IMR-90 (cell line): ENCODE measurements at regions not wholly inside any gene's neighbourhood (a gene's known extent, or its start where the extent isn't known, plus 50 kb on each side); places are given as distances from the start of the nearest gene placed in this dataset.

ENCODE experiments used
- ATAC-seq: fragments of 200-7000 bp; cut with Tn5 transposase; 2 replicates; pipeline ENCODE4 v1.9.1; 2020; ENCODE audit warnings: low read depth, mild to moderate bottlenecking, moderate library complexity
- BruUV-seq: library from RNA; stranded (reverse); fragments of 400-500 nt; replicated peaks from 2 replicates; lab custom pipeline; 2021; lab: Mats Ljungman, UMichigan
- CTCF ChIA-PET: fragments of 300-600 bp; formaldehyde crosslinking; extraction: SDS; loops from one replicate; lab custom pipeline; 2021; ENCODE audit warnings: antibody characterized with exemption; lab: Yijun Ruan, JAX
- POLR2A ChIA-PET: fragments of 300-600 bp; sonication (Branson Sonifier 250); formaldehyde crosslinking; loops from one replicate; lab custom pipeline; 2022; ENCODE audit warnings: antibody characterized with exemption; ENCODE audit not compliant: unreplicated experiment; lab: Charles Lee
- DNase-seq: peaks from one replicate; pipeline ENCODE4 v3.0.0; 2013
- H2AFZ ChIP-seq: replicated peaks from 2 replicates; pipeline ENCODE3; 2013; ENCODE audit warnings: low read length, mild to moderate bottlenecking; ENCODE audit not compliant: poor library complexity
- H2AK5ac ChIP-seq: 2 replicates; pipeline ENCODE4 v1.6.1; 2013; ENCODE audit warnings: low read depth, low read length, inconsistent platforms
- H2AK9ac ChIP-seq: replicated peaks from 2 replicates; pipeline ENCODE3; 2013; ENCODE audit warnings: mild to moderate bottlenecking, low read depth, low read length, moderate library complexity; ENCODE audit not compliant: poor library complexity
- H2BK120ac ChIP-seq: 2 replicates; pipeline ENCODE4 v1.6.1; 2013; ENCODE audit warnings: low read depth, low read length, inconsistent platforms
- H2BK15ac ChIP-seq: 3 replicates; pipeline ENCODE4 v1.6.1; 2013; ENCODE audit warnings: low read depth, low read length, inconsistent platforms
- H2BK20ac ChIP-seq: 2 replicates; pipeline ENCODE4 v1.6.1; 2013; ENCODE audit warnings: low read depth, mild to moderate bottlenecking, inconsistent platforms, low read length, moderate library complexity
- H2BK5ac ChIP-seq: 2 replicates; pipeline ENCODE4 v1.6.1; 2013; ENCODE audit warnings: mild to moderate bottlenecking, low read depth, low read length, inconsistent platforms; ENCODE audit not compliant: poor library complexity, severe bottlenecking
- H3K14ac ChIP-seq: replicated peaks from 2 replicates; pipeline ENCODE4 v1.6.1; 2013; ENCODE audit warnings: low read depth, low read length, inconsistent platforms
- H3K18ac ChIP-seq: 2 replicates; pipeline ENCODE4 v1.6.1; 2013; ENCODE audit warnings: low read depth, low read length, control low read depth
- H3K23ac ChIP-seq: 2 replicates; pipeline ENCODE4 v1.6.1; 2013; ENCODE audit warnings: low read depth, low read length, inconsistent platforms
- H3K27ac ChIP-seq: 2 replicates; pipeline ENCODE4 v1.5.1; 2013; ENCODE audit warnings: mild to moderate bottlenecking, control low read depth, low read length; ENCODE audit not compliant: insufficient read depth
- H3K27me3 ChIP-seq: 2 replicates; pipeline ENCODE4 v1.6.1; 2013; ENCODE audit warnings: low read length; ENCODE audit not compliant: control insufficient read depth, insufficient read depth
- H3K36me3 ChIP-seq: 2 replicates; pipeline ENCODE4 v1.6.1; 2013; ENCODE audit warnings: low read length, mixed read lengths; ENCODE audit not compliant: control insufficient read depth, insufficient read depth
- H3K4ac ChIP-seq: 2 replicates; pipeline ENCODE4 v1.6.1; 2013; ENCODE audit warnings: low read depth, low read length, inconsistent platforms
- H3K4me1 ChIP-seq: 2 replicates; pipeline ENCODE4 v1.6.1; 2013; ENCODE audit warnings: low read length, mixed read lengths; ENCODE audit not compliant: control insufficient read depth, insufficient read depth
- H3K4me2 ChIP-seq: 2 replicates; pipeline ENCODE4 v1.6.1; 2013; ENCODE audit warnings: low read depth, mild to moderate bottlenecking, control low read depth, low read length, moderate library complexity
- H3K4me3 ChIP-seq: 2 replicates; pipeline ENCODE4 v1.5.1; 2013; ENCODE audit warnings: low read depth, mild to moderate bottlenecking, control low read depth, low read length, moderate library complexity; ENCODE audit not compliant: insufficient read depth
- H3K56ac ChIP-seq: 2 replicates; pipeline ENCODE4 v1.6.1; 2013; ENCODE audit warnings: low read length, inconsistent platforms; ENCODE audit not compliant: insufficient read depth; ENCODE audit errors: extremely low read depth
- H3K79me1 ChIP-seq, 2 experiments: 2 replicates each; pipeline ENCODE4 v1.6.1; 2013; ENCODE audit warnings: low read length in 2 of 2, inconsistent platforms in 1 of 2, low read depth in 1 of 2
- H3K9ac ChIP-seq: 2 replicates; pipeline ENCODE4 v1.6.1; 2013; ENCODE audit warnings: low read depth, low read length, control low read depth
- H3K9me1 ChIP-seq: 2 replicates; pipeline ENCODE4 v1.6.1; 2013; ENCODE audit warnings: low read length, inconsistent platforms; ENCODE audit not compliant: insufficient read depth
- H3K9me3 ChIP-seq: 2 replicates; pipeline ENCODE4 v1.6.1; 2013; ENCODE audit warnings: low read length; ENCODE audit not compliant: control insufficient read depth, insufficient read depth
- H4K20me1 ChIP-seq: 2 replicates; pipeline ENCODE4 v1.6.1; 2013; ENCODE audit warnings: low read length, inconsistent platforms; ENCODE audit not compliant: insufficient read depth
- H4K5ac ChIP-seq: 2 replicates; pipeline ENCODE4 v1.6.1; 2013; ENCODE audit warnings: mild to moderate bottlenecking, low read depth, low read length, control low read depth
- H4K8ac ChIP-seq, 2 experiments: 2 replicates each; pipeline ENCODE4 v1.6.1; 2013; ENCODE audit warnings: low read depth in 2 of 2, low read length in 2 of 2, control low read depth in 1 of 2, inconsistent platforms in 1 of 2
- H4K91ac ChIP-seq: 2 replicates; pipeline ENCODE4 v1.6.1; 2013; ENCODE audit warnings: low read depth, low read length, inconsistent platforms; ENCODE audit not compliant: insufficient read depth
- BHLHE40 ChIP-seq: fragments of 150-350 bp; IDR thresholded peaks from 2 replicates; pipeline ENCODE4 v1.6.1; 2016; ENCODE audit warnings: mild to moderate bottlenecking, low read depth, low read length
- CEBPB ChIP-seq: IDR thresholded peaks from 2 replicates; pipeline ENCODE4 v1.6.1; 2012; ENCODE audit warnings: low read depth, low read length, improper control_type of control experiment
- FOS ChIP-seq: fragments of 150-350 bp; IDR thresholded peaks from 2 replicates; pipeline ENCODE4 v1.6.1; 2016; ENCODE audit warnings: low read depth, low read length
- MXI1 ChIP-seq: IDR thresholded peaks from 2 replicates; pipeline ENCODE4 v1.6.1; 2012; ENCODE audit warnings: low read depth, mild to moderate bottlenecking, low read length, moderate library complexity, borderline replicate concordance
- NFE2L2 ChIP-seq: fragments of 150-350 bp; IDR thresholded peaks from 2 replicates; pipeline ENCODE4 v1.6.1; 2016; ENCODE audit warnings: low read depth, mild to moderate bottlenecking, low read length
- POLR2A ChIP-seq: IDR thresholded peaks from 2 replicates; pipeline ENCODE4 v1.6.1; 2012; ENCODE audit warnings: mild to moderate bottlenecking, low read depth, low read length
- RAD21 ChIP-seq: IDR thresholded peaks from 2 replicates; pipeline ENCODE4 v1.6.1; 2012; ENCODE audit warnings: low read length, improper control_type of control experiment
- RCOR1 ChIP-seq: IDR thresholded peaks from 2 replicates; pipeline ENCODE4 v1.6.1; 2012; ENCODE audit warnings: mild to moderate bottlenecking, low read length, improper control_type of control experiment; ENCODE audit not compliant: insufficient replicate concordance
- SMC3 ChIP-seq: fragments of 150-350 bp; IDR thresholded peaks from 2 replicates; pipeline ENCODE4 v1.6.1; 2016; ENCODE audit warnings: low read depth, mild to moderate bottlenecking, antibody characterized with exemption, low read length, moderate library complexity
- WGBS, 2 experiments: methylation state at CpG; one replicate each; pipeline versions ENCODE4 v1.1.5 to v1.1.7; 2013; ENCODE audit warnings: missing lambda C conversion rate in 2 of 2; ENCODE audit not compliant: insufficient read length in 1 of 2; ENCODE audit errors: extremely low coverage in 2 of 2; 5-methylcytosine and 5-hydroxymethylcytosine counted together
- dilution Hi-C: fragments of 300-500 bp; cut with HindIII; formaldehyde crosslinking; loops from one replicate; pipeline ENCODE4 v1.14.3; 2018; ENCODE audit warnings: low sequenced_read_pairs; ENCODE audit not compliant: unreplicated experiment
- in situ Hi-C: fragments of 300-500 bp; cut with MboI; formaldehyde crosslinking; loops from 3 replicates; pipeline ENCODE4 v1.14.3; 2019; ENCODE audit warnings: low sequenced_read_pairs, inconsistent platforms, mixed read lengths
- intact Hi-C: fragments of 100-400 bp; cut with micrococcal nuclease; formaldehyde crosslinking; loops from 2 replicates; pipeline ENCODE4 v1.10.0; 2022
- TF ChIP-seq, protein P1 (sequence below): fragments of 150-350 bp; IDR thresholded peaks from 2 replicates; pipeline ENCODE4 v1.6.1; 2016; ENCODE audit warnings: low read depth, mild to moderate bottlenecking, low read length, moderate library complexity, borderline replicate concordance
- TF ChIP-seq, protein P2 (sequence below): conservative IDR thresholded peaks from 2 replicates; pipeline ENCODE4 v1.5.1; 2012; ENCODE audit warnings: mild to moderate bottlenecking, low read depth, low read length, improper control_type of control experiment

DNA sequence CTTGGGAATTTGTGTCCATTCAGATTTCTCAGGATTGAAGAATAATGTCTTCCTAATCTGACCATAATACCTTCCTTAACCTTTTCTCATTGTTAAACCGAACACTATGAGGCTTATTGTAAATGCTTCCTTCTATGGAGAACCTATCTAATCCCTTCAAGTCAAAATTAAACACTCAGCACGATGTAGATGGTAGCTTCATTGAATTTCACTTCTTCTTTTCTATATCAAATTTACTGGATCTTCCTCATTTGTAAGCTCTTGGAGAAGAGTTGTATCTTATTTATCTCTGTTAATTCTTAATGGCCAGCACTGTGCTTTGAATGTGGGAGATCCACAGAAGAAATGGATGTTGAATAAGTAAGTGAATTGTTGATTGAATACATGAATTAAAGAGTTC is 109.0 kb upstream of the RAPGEF2 start:
- dilution Hi-C loops (no loop called here), intact Hi-C loops (no loop called here), in situ Hi-C loops (no loop called here)
- WGBS, 2 experiments, result no CpG with 5 or more reads among the region's 2 CpGs
- H3K4ac ChIP-seq, result no peak overlapping the region
- ChIA-PET CTCF (no interaction called here), POLR2A (no interaction called here)
- no peak overlapping the region for H3K14ac ChIP-seq
- no peak overlapping the region for H2AFZ ChIP-seq
- no peak overlapping the region for H2BK120ac ChIP-seq
- H3K27ac ChIP-seq, result no peak overlapping the region
- no peak overlapping the region for H3K9ac ChIP-seq
- H4K8ac ChIP-seq, result no peak overlapping the region
- H3K27me3 ChIP-seq, result peaks cover 4% of the 10 kb centered on the region; the same call in 1 of the 2 replicates
- no peaks in the 10 kb centered on the region for H3K36me3 ChIP-seq
- H4K91ac ChIP-seq, result no peak overlapping the region
- DNase-seq (no peak), ATAC-seq (no peak)
- TF ChIP-seq SMC3 (no peak), FOS (no peak), CEBPB (no peak), MXI1 (no peak), POLR2A (no peak), RCOR1 (no peak), NFE2L2 (no peak), RAD21 (no peak), BHLHE40 (no peak)
- TF ChIP-seq, protein P1, sequence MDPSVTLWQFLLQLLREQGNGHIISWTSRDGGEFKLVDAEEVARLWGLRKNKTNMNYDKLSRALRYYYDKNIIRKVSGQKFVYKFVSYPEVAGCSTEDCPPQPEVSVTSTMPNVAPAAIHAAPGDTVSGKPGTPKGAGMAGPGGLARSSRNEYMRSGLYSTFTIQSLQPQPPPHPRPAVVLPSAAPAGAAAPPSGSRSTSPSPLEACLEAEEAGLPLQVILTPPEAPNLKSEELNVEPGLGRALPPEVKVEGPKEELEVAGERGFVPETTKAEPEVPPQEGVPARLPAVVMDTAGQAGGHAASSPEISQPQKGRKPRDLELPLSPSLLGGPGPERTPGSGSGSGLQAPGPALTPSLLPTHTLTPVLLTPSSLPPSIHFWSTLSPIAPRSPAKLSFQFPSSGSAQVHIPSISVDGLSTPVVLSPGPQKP, result no peak
- TF ChIP-seq, protein P2, sequence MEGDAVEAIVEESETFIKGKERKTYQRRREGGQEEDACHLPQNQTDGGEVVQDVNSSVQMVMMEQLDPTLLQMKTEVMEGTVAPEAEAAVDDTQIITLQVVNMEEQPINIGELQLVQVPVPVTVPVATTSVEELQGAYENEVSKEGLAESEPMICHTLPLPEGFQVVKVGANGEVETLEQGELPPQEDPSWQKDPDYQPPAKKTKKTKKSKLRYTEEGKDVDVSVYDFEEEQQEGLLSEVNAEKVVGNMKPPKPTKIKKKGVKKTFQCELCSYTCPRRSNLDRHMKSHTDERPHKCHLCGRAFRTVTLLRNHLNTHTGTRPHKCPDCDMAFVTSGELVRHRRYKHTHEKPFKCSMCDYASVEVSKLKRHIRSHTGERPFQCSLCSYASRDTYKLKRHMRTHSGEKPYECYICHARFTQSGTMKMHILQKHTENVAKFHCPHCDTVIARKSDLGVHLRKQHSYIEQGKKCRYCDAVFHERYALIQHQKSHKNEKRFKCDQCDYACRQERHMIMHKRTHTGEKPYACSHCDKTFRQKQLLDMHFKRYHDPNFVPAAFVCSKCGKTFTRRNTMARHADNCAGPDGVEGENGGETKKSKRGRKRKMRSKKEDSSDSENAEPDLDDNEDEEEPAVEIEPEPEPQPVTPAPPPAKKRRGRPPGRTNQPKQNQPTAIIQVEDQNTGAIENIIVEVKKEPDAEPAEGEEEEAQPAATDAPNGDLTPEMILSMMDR, result no peak
- no peak overlapping the region for H3K4me3 ChIP-seq
- no peak overlapping the region for H3K4me2 ChIP-seq
- 0 out of 2 replicates have a peak, but pooled peaks cover 2% of the 10 kb centered on the region for H4K20me1 ChIP-seq
- H2BK20ac ChIP-seq, result no peak overlapping the region
- no peak overlapping the region for H2AK9ac ChIP-seq
- H2BK5ac ChIP-seq, result no peak overlapping the region
- no peaks in the 10 kb centered on the region for H3K9me1 ChIP-seq
- no peak overlapping the region for H3K18ac ChIP-seq
- no TSS peak for BruUV-seq
- H2BK15ac ChIP-seq, result no peak overlapping the region
- no peak overlapping the region for H3K56ac ChIP-seq
- no peak overlapping the region for H4K5ac ChIP-seq
- peaks cover 2% of the 10 kb centered on the region for H3K4me1 ChIP-seq
- no peak overlapping the region for H3K23ac ChIP-seq
- no peaks in the 10 kb centered on the region for H3K9me3 ChIP-seq
- no peak overlapping the region for H2AK5ac ChIP-seq
- no peaks in the 10 kb centered on the region for H3K79me1 ChIP-seq
